Gastrocnemius medialis (tissue), 4 donors: ENCODE measurements at regions not wholly inside any gene's neighbourhood (a gene's known extent, or its start where the extent isn't known, plus 50 kb on each side); places are given as distances from the start of the nearest gene placed in this dataset.
"Not testable (repeated sequence)": the region's sequence is repeated elsewhere in the genome, so short reads cannot be mapped to it uniquely, and the experiment has no call there.

ENCODE experiments used
- ATAC-seq, 2 donors: fragments of 150-250 bp; one replicate each; pipeline ENCODE4 v1.9.1; 2016
- DNase-seq, 2 donors: peaks; one replicate each; pipeline ENCODE4 v3.0.0-alpha.2; 2019
- H3K27ac ChIP-seq, 4 donors: fragments of 200-600 bp; sonication (generic); 1 replicate in 1 of 4; 2 replicates in 3 of 4; pipeline ENCODE4 v1.5.1; 2016 to 2018; ENCODE audit warnings: mild to moderate bottlenecking in 2 of 4, moderate library complexity in 1 of 4
- H3K27me3 ChIP-seq, 3 donors: fragments of 200-600 bp; sonication (generic) in 2 of 3; 1 replicate in 1 of 3; 2 replicates in 2 of 3; pipeline versions ENCODE4 v1.5.1 to v1.6.0; 2016 to 2019; ENCODE audit warnings: mild to moderate bottlenecking in 1 of 3, moderate library complexity in 1 of 3
- H3K36me3 ChIP-seq, 2 donors: fragments of 200-600 bp; sonication (generic) in 1 of 2; one replicate each; pipeline ENCODE4 v1.5.1; 2017 to 2018
- H3K4me1 ChIP-seq, 2 donors: fragments of 200-600 bp; sonication (generic) in 1 of 2; one replicate each; pipeline ENCODE4 v1.5.1; 2016 to 2017; ENCODE audit warnings: mild to moderate bottlenecking in 2 of 2
- H3K4me3 ChIP-seq, 4 donors: fragments of 200-600 bp; sonication (generic) in 3 of 4; 1 replicate in 1 of 4; 2 replicates in 3 of 4; pipeline ENCODE4 v1.5.1; 2016 to 2019; ENCODE audit warnings: mild to moderate bottlenecking in 2 of 4
- H3K9me3 ChIP-seq, 3 donors: fragments of 200-600 bp; sonication (generic) in 2 of 3; 1 replicate in 1 of 3; 2 replicates in 2 of 3; pipeline ENCODE4 v1.5.1; 2016 to 2019
- CTCF ChIP-seq, 5 experiments: fragments of 450-650 bp in 3 of 5; fragments of 200-600 bp in 2 of 5; sonication (generic) in 2 of 5; IDR thresholded peaks in 4 of 5; conservative IDR thresholded peaks in 1 of 5; 1 replicate in 4 of 5; 2 replicates in 1 of 5; pipeline ENCODE4 v1.5.1; 2016 to 2019; ENCODE audit warnings: antibody characterized with exemption in 5 of 5, mild to moderate bottlenecking in 3 of 5, moderate library complexity in 3 of 5
- POLR2A ChIP-seq, 2 donors: fragments of 450-650 bp; IDR thresholded peaks; one replicate each; pipeline ENCODE4 v1.6.1; 2017; ENCODE audit warnings: antibody characterized with exemption in 2 of 2, mild to moderate bottlenecking in 2 of 2, moderate library complexity in 2 of 2
- in situ Hi-C, 4 donors: fragments of 200-750 bp; cut with MboI; loops; one replicate each; pipeline versions ENCODE4 v1.15.0 to v1.8.0; 2017; ENCODE audit warnings: low sequenced_read_pairs in 4 of 4
- intact Hi-C: fragments of 100-400 bp; cut with DNase I; formaldehyde crosslinking; loops from one replicate; pipeline ENCODE4 v1.15.1; 2023; ENCODE audit warnings: low total_unique reads

GRCh38 chr10:33914746-33915145 is 580.3 kb upstream of the NRP1 start:
- no peaks in the 10 kb centered on the region for H3K4me1 ChIP-seq
- no peaks in the 10 kb centered on the region for H3K27me3 ChIP-seq
- intact Hi-C loops (no loop called here), in situ Hi-C loops (no loop called here)
- DNase-seq (no peak), ATAC-seq (no peak)
- no peak overlapping the region for H3K4me3 ChIP-seq
- H3K27ac ChIP-seq, result no peak overlapping the region
- no peaks in the 10 kb centered on the region for H3K36me3 ChIP-seq
- H3K9me3 ChIP-seq, result no peaks in the 10 kb centered on the region
- TF ChIP-seq CTCF (IDR thresholded peaks at IDR 0.05 in 4 of 5, conservative IDR thresholded peaks at IDR 0.05 in 1 of 5), result no peak
- no peak for TF ChIP-seq POLR2A (IDR thresholded peaks at IDR 0.05)

DNA sequence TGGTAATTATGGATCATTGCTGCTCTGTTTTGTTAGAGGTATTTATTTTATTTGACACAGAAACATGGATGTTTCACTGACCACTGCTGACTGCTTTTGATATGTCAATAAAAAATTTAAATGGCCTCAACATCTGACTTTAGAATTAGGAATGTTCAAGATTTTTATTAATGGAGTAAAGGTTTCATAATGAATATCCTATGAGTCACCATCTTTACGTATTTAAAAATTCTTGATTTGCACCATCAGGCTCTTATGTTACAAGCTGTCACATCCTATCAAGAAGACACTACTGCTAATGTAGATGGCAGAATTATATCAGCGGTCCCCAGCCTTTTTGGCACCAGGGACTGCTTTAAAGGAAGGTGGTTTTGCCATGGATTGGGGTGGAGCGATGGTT is 578.7 kb upstream of the NRP1 start:
- no peaks in the 10 kb centered on the region for H3K36me3 ChIP-seq
- no peaks in the 10 kb centered on the region for H3K9me3 ChIP-seq
- in situ Hi-C loops, result no loop called here
- no peak overlapping the region for H3K4me3 ChIP-seq
- DNase-seq, result no peak
- no peaks in the 10 kb centered on the region for H3K27me3 ChIP-seq
- no peak for ATAC-seq
- no peaks in the 10 kb centered on the region for H3K4me1 ChIP-seq
- intact Hi-C loops, result no loop called here
- H3K27ac ChIP-seq, result no peak overlapping the region
- no peak for TF ChIP-seq CTCF (IDR thresholded peaks at IDR 0.05 in 4 of 5, conservative IDR thresholded peaks at IDR 0.05 in 1 of 5)
- no peak for TF ChIP-seq POLR2A (IDR thresholded peaks at IDR 0.05)

- H3K36me3 ChIP-seq, DNase-seq, H3K4me1 ChIP-seq, intact Hi-C loops, H3K4me3 ChIP-seq, H3K27me3 ChIP-seq, H3K27ac ChIP-seq, H3K9me3 ChIP-seq, ATAC-seq, in situ Hi-C loops: not testable (repeated sequence)
Observed at GRCh38 chr10:33909476-33909875, 575.0 kb upstream of the NRP1 start.

GRCh38 chr10:33901166-33901565 is 566.7 kb upstream of the NRP1 start:
- in situ Hi-C loops, result no loop called here
- no peaks in the 10 kb centered on the region for H3K9me3 ChIP-seq
- H3K4me1 ChIP-seq, result peaks cover 5 to 17% of the 10 kb centered on the region in 2 donors
- DNase-seq (no peak), ATAC-seq (no peak)
- no peaks in the 10 kb centered on the region for H3K27me3 ChIP-seq
- no peaks in the 10 kb centered on the region for H3K36me3 ChIP-seq
- no peak overlapping the region for H3K27ac ChIP-seq
- H3K4me3 ChIP-seq, result no peak overlapping the region
- no peak for TF ChIP-seq CTCF (IDR thresholded peaks at IDR 0.05 in 4 of 5, conservative IDR thresholded peaks at IDR 0.05 in 1 of 5)
- TF ChIP-seq POLR2A (IDR thresholded peaks at IDR 0.05), result no peak
- intact Hi-C loops, result no loop called here

GRCh38 chr10:33900596-33900995 is 566.1 kb upstream of the NRP1 start:
- Histone ChIP-seq H3K27me3 (no peaks in the 10 kb centered on the region), H3K4me3 (no peak overlapping the region), H3K27ac (no peak overlapping the region), H3K4me1 (peaks cover 5 to 17% of the 10 kb centered on the region in 2 donors), H3K36me3 (no peaks in the 10 kb centered on the region), H3K9me3 (no peaks in the 10 kb centered on the region)
- DNase-seq, result no peak
- TF ChIP-seq CTCF (IDR thresholded peaks at IDR 0.05 in 4 of 5, conservative IDR thresholded peaks at IDR 0.05 in 1 of 5) (no peak), POLR2A (IDR thresholded peaks at IDR 0.05) (no peak)
- no peak for ATAC-seq
- intact Hi-C loops (no loop called here), in situ Hi-C loops (no loop called here)
